IPS-18c (cell line): ENCODE measurements at regions not wholly inside any gene's neighbourhood (a gene's known extent, or its start where the extent isn't known, plus 50 kb on each side); places are given as distances from the start of the nearest gene placed in this dataset.
"Not testable (repeated sequence)": the region's sequence is repeated elsewhere in the genome, so short reads cannot be mapped to it uniquely, and the experiment has no call there.

ENCODE experiments used
- H3K4me3 ChIP-seq: 2 replicates; pipeline ENCODE4 v1.7.0; 2013; ENCODE audit warnings: low read depth, mild to moderate bottlenecking, low read length, moderate library complexity; ENCODE audit not compliant: insufficient read depth
- H3K9me3 ChIP-seq: one replicate; pipeline ENCODE4 v1.6.1; 2013; ENCODE audit warnings: mild to moderate bottlenecking, low read length, moderate library complexity; ENCODE audit not compliant: control insufficient read depth, insufficient read depth

GRCh38 chr3:5473471-5473870 lies 286.0 kb downstream of the EDEM1 start:
- H3K4me3 ChIP-seq, result no peak overlapping the region
- no peaks in the 10 kb centered on the region for H3K9me3 ChIP-seq

- Histone ChIP-seq H3K4me3 (no peak overlapping the region), H3K9me3 (no peaks in the 10 kb centered on the region)
These were observed 288.9 kb downstream of the EDEM1 start for GRCh38 chr3:5476403-5476802.

- Histone ChIP-seq H3K4me3 (no peak overlapping the region), H3K9me3 (no peaks in the 10 kb centered on the region)
These were observed 291.8 kb downstream of the EDEM1 start for GRCh38 chr3:5479229-5479799.

GRCh38 chr3:5480190-5480589 lies 292.7 kb downstream of the EDEM1 start:
- Histone ChIP-seq H3K4me3 (no peak overlapping the region), H3K9me3 (no peaks in the 10 kb centered on the region)

GRCh38 chr3:5485427-5485826 lies 297.9 kb downstream of the EDEM1 start:
- H3K9me3 ChIP-seq, result no peaks in the 10 kb centered on the region
- no peak overlapping the region for H3K4me3 ChIP-seq

- no peaks in the 10 kb centered on the region for H3K9me3 ChIP-seq
- H3K4me3 ChIP-seq, result no peak overlapping the region
These were observed 301.3 kb downstream of the EDEM1 start for GRCh38 chr3:5488771-5489170.

- Histone ChIP-seq H3K4me3 (no peak overlapping the region), H3K9me3 (no peaks in the 10 kb centered on the region)
These were observed 302.0 kb downstream of the EDEM1 start for GRCh38 chr3:5489536-5489935.

GRCh38 chr3:5494905-5495519 lies 307.5 kb downstream of the EDEM1 start:
- H3K9me3 ChIP-seq, result no peaks in the 10 kb centered on the region
- no peak overlapping the region for H3K4me3 ChIP-seq

- no peak overlapping the region for H3K4me3 ChIP-seq
- H3K9me3 ChIP-seq, result no peaks in the 10 kb centered on the region
These were observed 310.0 kb downstream of the EDEM1 start for GRCh38 chr3:5497497-5497896.

GRCh38 chr3:5498981-5499380 lies 311.5 kb downstream of the EDEM1 start:
- H3K4me3 ChIP-seq, result no peak overlapping the region
- no peaks in the 10 kb centered on the region for H3K9me3 ChIP-seq

- no peaks in the 10 kb centered on the region for H3K9me3 ChIP-seq
- no peak overlapping the region for H3K4me3 ChIP-seq
These were observed 311.9 kb downstream of the EDEM1 start for GRCh38 chr3:5499404-5499803.

- Histone ChIP-seq H3K4me3 (no peak overlapping the region), H3K9me3 (peaks cover 4% of the 10 kb centered on the region)
These were observed 315.6 kb downstream of the EDEM1 start for GRCh38 chr3:5503136-5503535.

- H3K4me3 ChIP-seq, result no peak overlapping the region
- peaks cover 4% of the 10 kb centered on the region for H3K9me3 ChIP-seq
These were observed 316.6 kb downstream of the EDEM1 start for GRCh38 chr3:5504135-5504534.

- H3K4me3 ChIP-seq, result no peak overlapping the region
These were observed 317.7 kb downstream of the EDEM1 start for GRCh38 chr3:5505163-5505562.

GRCh38 chr3:5505997-5506396 lies 318.5 kb downstream of the EDEM1 start:
- H3K9me3 ChIP-seq, result peaks cover 7% of the 10 kb centered on the region

More at GRCh38 chr3:5505163-5505562, 317.7 kb downstream of the EDEM1 start:
- H3K9me3 ChIP-seq, result peaks cover 7% of the 10 kb centered on the region

GRCh38 chr3:5508860-5509259 lies 321.4 kb downstream of the EDEM1 start:
- not testable (repeated sequence) for H3K4me3 ChIP-seq, H3K9me3 ChIP-seq

More at GRCh38 chr3:5505997-5506396, 318.5 kb downstream of the EDEM1 start:
- no peak overlapping the region for H3K4me3 ChIP-seq

- Histone ChIP-seq H3K4me3 (no peak overlapping the region), H3K9me3 (peaks cover 7% of the 10 kb centered on the region)
These were observed 322.8 kb downstream of the EDEM1 start for GRCh38 chr3:5510300-5510699.

GRCh38 chr3:5517921-5518320 lies 330.4 kb downstream of the EDEM1 start:
- no peak overlapping the region for H3K4me3 ChIP-seq
- H3K9me3 ChIP-seq, result no peaks in the 10 kb centered on the region

- no peaks in the 10 kb centered on the region for H3K9me3 ChIP-seq
These were observed 332.7 kb downstream of the EDEM1 start for GRCh38 chr3:5520237-5520636.

More at GRCh38 chr3:5520237-5520636, 332.7 kb downstream of the EDEM1 start:
- no peak overlapping the region for H3K4me3 ChIP-seq
